Suppressor macrophage treated with lipopolysaccharide for 1 hour (primary cell): ENCODE measurements at regions not wholly inside any gene's neighbourhood (a gene's known extent, or its start where the extent isn't known, plus 50 kb on each side); places are given as distances from the start of the nearest gene placed in this dataset.
A peak's percentile ranks its signal among the peaks of the same experiment; 100 is the strongest.
"Not testable (repeated sequence)": the region's sequence is repeated elsewhere in the genome, so short reads cannot be mapped to it uniquely, and the experiment has no call there.

ENCODE experiments used
- DNase-seq, 3 donors: peaks; one replicate each; pipeline ENCODE4 v3.0.0-alpha.2; 2020 to 2022

GRCh38 chr13:79909644-79910043 is 428.7 kb downstream of the NDFIP2 start:
- DNase-seq = no peak

- DNase-seq = no peak
These were observed 427.4 kb downstream of the NDFIP2 start for GRCh38 chr13:79908381-79908780.

GRCh38 chr13:79907527-79907926 is 426.6 kb downstream of the NDFIP2 start:
- DNase-seq = no peak

GRCh38 chr13:79906345-79906744 is 425.4 kb downstream of the NDFIP2 start:
- DNase-seq = no peak

- DNase-seq = no peak
These were observed 424.1 kb downstream of the NDFIP2 start for GRCh38 chr13:79905018-79905417.

- DNase-seq = no peak
These were observed 423.6 kb downstream of the NDFIP2 start for GRCh38 chr13:79904581-79904980.

GRCh38 chr13:79901336-79901735 is 420.4 kb downstream of the NDFIP2 start:
- DNase-seq = peak; percentile 21 to 47 (median 47)

GRCh38 chr13:79900356-79900755 is 419.4 kb downstream of the NDFIP2 start:
- DNase-seq = no peak

- DNase-seq = no peak
These were observed 418.0 kb downstream of the NDFIP2 start for GRCh38 chr13:79898996-79899395.

GRCh38 chr13:79898202-79898826 is 417.4 kb downstream of the NDFIP2 start:
- DNase-seq = no peak

GRCh38 chr13:79896851-79897250 is 415.9 kb downstream of the NDFIP2 start:
- no peak for DNase-seq

GRCh38 chr13:79895416-79895815 is 414.5 kb downstream of the NDFIP2 start:
- DNase-seq = no peak

- not testable (repeated sequence) for DNase-seq
These were observed 406.3 kb downstream of the NDFIP2 start for GRCh38 chr13:79887278-79887677.

- peak in 1 of 3 donors; percentile 12 for DNase-seq
These were observed 405.6 kb downstream of the NDFIP2 start for GRCh38 chr13:79886601-79887000.

- DNase-seq = no peak
These were observed 403.9 kb downstream of the NDFIP2 start for GRCh38 chr13:79884890-79885289.

GRCh38 chr13:79883216-79883615 is 402.3 kb downstream of the NDFIP2 start:
- no peak for DNase-seq

GRCh38 chr13:79880818-79881217 is 399.9 kb downstream of the NDFIP2 start:
- peak; percentile 53 to 72 (median 57) for DNase-seq

- peak; percentile 38 to 59 (median 47) for DNase-seq
These were observed 393.7 kb downstream of the NDFIP2 start for GRCh38 chr13:79874396-79875360.

- DNase-seq = no peak
These were observed 390.6 kb downstream of the NDFIP2 start for GRCh38 chr13:79871594-79871993.

GRCh38 chr13:79870766-79871165 is 389.8 kb downstream of the NDFIP2 start:
- DNase-seq = no peak

GRCh38 chr13:79870123-79870522 is 389.2 kb downstream of the NDFIP2 start:
- no peak for DNase-seq

- DNase-seq = no peak
These were observed 388.4 kb downstream of the NDFIP2 start for GRCh38 chr13:79869326-79869725.

GRCh38 chr13:79867254-79867653 is 386.3 kb downstream of the NDFIP2 start:
- DNase-seq = peak; percentile 27 to 50 (median 46)

- DNase-seq = no peak
These were observed 385.5 kb downstream of the NDFIP2 start for GRCh38 chr13:79866436-79866835.
